GM19238 (cell line): ENCODE measurements at regions not wholly inside any gene's neighbourhood (a gene's known extent, or its start where the extent isn't known, plus 50 kb on each side); places are given as distances from the start of the nearest gene placed in this dataset.
"Not testable (repeated sequence)": the region's sequence is repeated elsewhere in the genome, so short reads cannot be mapped to it uniquely, and the experiment has no call there.

ENCODE experiments used
- DNase-seq: peaks from one replicate; pipeline ENCODE4 v3.0.0; 2011; ENCODE audit warnings: low spot score; ENCODE audit not compliant: insufficient read length

- no peak for DNase-seq
Observed at GRCh38 chr2:21836719-21837118, 713.0 kb downstream of the TDRD15 start.

- no peak for DNase-seq
Observed at GRCh38 chr2:21837168-21837960, 713.6 kb downstream of the TDRD15 start.

- DNase-seq, result no peak
Observed at GRCh38 chr2:21841341-21841740, 717.6 kb downstream of the TDRD15 start.

- not testable (repeated sequence) for DNase-seq
Observed at GRCh38 chr2:21850367-21850766, 726.6 kb downstream of the TDRD15 start.

- DNase-seq, result no peak
Observed at GRCh38 chr2:21854938-21855337, 731.2 kb downstream of the TDRD15 start.

GRCh38 chr2:21856708-21857107 lies 732.9 kb downstream of the TDRD15 start:
- no peak for DNase-seq

- DNase-seq, result no peak
Observed at GRCh38 chr2:21860907-21861306, 737.1 kb downstream of the TDRD15 start.

- DNase-seq, result no peak
Observed at GRCh38 chr2:21866316-21866715, 742.5 kb downstream of the TDRD15 start.

GRCh38 chr2:21887881-21888280 lies 764.1 kb downstream of the TDRD15 start:
- no peak for DNase-seq

GRCh38 chr2:21890041-21890440 lies 766.3 kb downstream of the TDRD15 start:
- DNase-seq, result no peak

GRCh38 chr2:21890716-21891115 lies 766.9 kb downstream of the TDRD15 start:
- DNase-seq, result no peak

- no peak for DNase-seq
Observed at GRCh38 chr2:21891191-21891590, 767.4 kb downstream of the TDRD15 start.

- DNase-seq, result no peak
Observed at GRCh38 chr2:21892140-21892539, 768.4 kb downstream of the TDRD15 start.

- no peak for DNase-seq
Observed at GRCh38 chr2:21895200-21895599, 771.4 kb downstream of the TDRD15 start.

- DNase-seq, result not testable (repeated sequence)
Observed at GRCh38 chr2:21908712-21909380, 785.1 kb downstream of the TDRD15 start.

- no peak for DNase-seq
Observed at GRCh38 chr2:21910832-21911507, 787.2 kb downstream of the TDRD15 start.

- DNase-seq, result no peak
Observed at GRCh38 chr2:21912405-21912804, 788.6 kb downstream of the TDRD15 start.

- DNase-seq, result no peak
Observed at GRCh38 chr2:21915201-21915600, 791.4 kb downstream of the TDRD15 start.

GRCh38 chr2:21916934-21917522 lies 793.3 kb downstream of the TDRD15 start:
- DNase-seq, result no peak

GRCh38 chr2:21920721-21921120 lies 797.0 kb downstream of the TDRD15 start:
- no peak for DNase-seq

GRCh38 chr2:21924640-21925285 lies 801.0 kb downstream of the TDRD15 start:
- no peak for DNase-seq
